Bronchial epithelial cell (primary cell): ENCODE measurements at regions not wholly inside any gene's neighbourhood (a gene's known extent, or its start where the extent isn't known, plus 50 kb on each side); places are given as distances from the start of the nearest gene placed in this dataset.
"Not testable (repeated sequence)": the region's sequence is repeated elsewhere in the genome, so short reads cannot be mapped to it uniquely, and the experiment has no call there.

Experiments used
- DNase-seq: peaks from one replicate; pipeline ENCODE4 v3.0.0-alpha.2; 2010; ENCODE audit warnings: low read depth
- FAIRE-seq: peaks from 2 replicates; lab custom pipeline; 2011; peaks lifted over from hg19 to GRCh38; lab: Jason Lieb, UNC
- H3K27me3 ChIP-seq: 2 replicates; pipeline ENCODE4 v1.5.1; 2011; ENCODE audit warnings: low read length; ENCODE audit not compliant: control insufficient read depth, insufficient read depth
- H3K36me3 ChIP-seq: 2 replicates; pipeline ENCODE4 v1.5.1; 2011; ENCODE audit warnings: low read length; ENCODE audit not compliant: control insufficient read depth, insufficient read depth
- H3K4me3 ChIP-seq: 2 replicates; pipeline ENCODE4 v1.5.1; 2011; ENCODE audit warnings: mild to moderate bottlenecking, low read depth, low read length, control low read depth
- TF ChIP-seq, protein P1 (sequence below): IDR thresholded peaks from 2 replicates; pipeline ENCODE4 v1.5.1; 2011; ENCODE audit warnings: mild to moderate bottlenecking, moderate library complexity, low read length, control low read depth, inconsistent platforms; ENCODE audit not compliant: insufficient read depth, severe bottlenecking

- TF ChIP-seq, protein P1, sequence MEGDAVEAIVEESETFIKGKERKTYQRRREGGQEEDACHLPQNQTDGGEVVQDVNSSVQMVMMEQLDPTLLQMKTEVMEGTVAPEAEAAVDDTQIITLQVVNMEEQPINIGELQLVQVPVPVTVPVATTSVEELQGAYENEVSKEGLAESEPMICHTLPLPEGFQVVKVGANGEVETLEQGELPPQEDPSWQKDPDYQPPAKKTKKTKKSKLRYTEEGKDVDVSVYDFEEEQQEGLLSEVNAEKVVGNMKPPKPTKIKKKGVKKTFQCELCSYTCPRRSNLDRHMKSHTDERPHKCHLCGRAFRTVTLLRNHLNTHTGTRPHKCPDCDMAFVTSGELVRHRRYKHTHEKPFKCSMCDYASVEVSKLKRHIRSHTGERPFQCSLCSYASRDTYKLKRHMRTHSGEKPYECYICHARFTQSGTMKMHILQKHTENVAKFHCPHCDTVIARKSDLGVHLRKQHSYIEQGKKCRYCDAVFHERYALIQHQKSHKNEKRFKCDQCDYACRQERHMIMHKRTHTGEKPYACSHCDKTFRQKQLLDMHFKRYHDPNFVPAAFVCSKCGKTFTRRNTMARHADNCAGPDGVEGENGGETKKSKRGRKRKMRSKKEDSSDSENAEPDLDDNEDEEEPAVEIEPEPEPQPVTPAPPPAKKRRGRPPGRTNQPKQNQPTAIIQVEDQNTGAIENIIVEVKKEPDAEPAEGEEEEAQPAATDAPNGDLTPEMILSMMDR, result no peak
- H3K4me3 ChIP-seq, result no peak overlapping the region
- DNase-seq (no peak), FAIRE-seq (no peak)
- no peaks in the 10 kb centered on the region for H3K27me3 ChIP-seq
- no peaks in the 10 kb centered on the region for H3K36me3 ChIP-seq
Measured at GRCh38 chr20:52001999-52002666, 189.4 kb downstream of the ZFP64 start.

GRCh38 chr20:51997281-51997936 is 194.2 kb downstream of the ZFP64 start:
- H3K4me3 ChIP-seq, FAIRE-seq, H3K27me3 ChIP-seq, H3K36me3 ChIP-seq, DNase-seq: not testable (repeated sequence)

GRCh38 chr20:51995551-51995951 is 193.2 kb upstream of the SALL4 start:
- no peak for FAIRE-seq

DNA sequence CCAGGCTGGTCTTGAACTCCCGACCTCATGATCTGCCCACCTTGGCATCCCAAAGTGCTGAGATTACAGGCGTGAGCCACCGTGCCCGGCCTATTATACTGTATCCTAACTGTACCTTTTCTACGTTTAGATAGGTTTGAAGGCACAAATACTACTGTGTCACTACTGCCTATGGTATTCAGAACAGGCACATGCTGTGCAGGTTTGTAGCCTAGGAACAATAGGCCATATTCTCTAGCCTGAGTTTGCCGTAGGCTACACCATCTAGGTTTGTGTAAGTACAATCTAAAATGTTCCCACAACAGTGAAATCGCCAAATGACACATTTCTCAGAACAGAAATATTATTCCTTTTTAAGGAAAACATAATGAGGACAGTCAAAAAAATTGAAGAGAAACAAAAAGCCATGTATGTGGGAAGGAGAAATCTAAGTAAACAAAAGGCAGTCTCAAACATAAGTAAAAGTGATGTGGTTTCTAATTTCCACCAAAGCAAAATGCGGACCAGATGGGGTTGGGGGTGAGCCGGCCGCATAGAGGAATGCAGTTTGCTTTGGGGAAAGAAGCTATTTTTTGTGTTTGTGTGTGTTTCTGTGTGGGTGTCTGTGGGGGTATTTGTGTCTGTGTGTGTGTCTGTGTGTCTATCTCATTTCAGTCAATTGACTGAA is 192.6 kb upstream of the SALL4 start:
- Histone ChIP-seq H3K36me3 (no peaks in the 10 kb centered on the region), H3K4me3 (no peak overlapping the region), H3K27me3 (no peaks in the 10 kb centered on the region)
- FAIRE-seq, result no peak
- no peak for DNase-seq
- TF ChIP-seq, protein P1, result no peak

More at GRCh38 chr20:51995551-51995951, 193.2 kb upstream of the SALL4 start:
- no peak for DNase-seq
- Histone ChIP-seq H3K36me3 (no peaks in the 10 kb centered on the region), H3K4me3 (no peak overlapping the region), H3K27me3 (no peaks in the 10 kb centered on the region)
- TF ChIP-seq, protein P1, result no peak

DNA sequence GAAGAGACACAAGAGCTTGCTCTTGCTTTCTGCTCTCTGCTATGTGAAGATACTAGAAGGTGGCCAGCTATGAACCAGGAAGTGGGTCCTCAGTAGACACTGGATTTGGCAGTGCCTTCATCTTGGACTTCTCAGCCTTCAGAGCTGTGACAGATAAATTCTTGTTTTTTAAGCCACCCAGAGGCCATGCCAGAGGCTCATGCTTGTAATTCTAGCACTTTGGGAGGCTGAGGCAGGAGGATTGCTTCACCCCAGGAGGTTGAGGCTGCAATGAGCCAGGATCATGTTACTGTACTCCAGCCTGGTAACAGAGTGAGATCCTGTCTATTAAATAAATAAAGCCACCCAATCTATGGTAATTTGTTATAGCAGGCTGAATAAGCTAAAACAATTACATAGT is 185.5 kb upstream of the SALL4 start:
- no peak for FAIRE-seq
- H3K27me3 ChIP-seq, result no peaks in the 10 kb centered on the region
- H3K36me3 ChIP-seq, result no peaks in the 10 kb centered on the region
- no peak for DNase-seq
- TF ChIP-seq, protein P1, result no peak
- no peak overlapping the region for H3K4me3 ChIP-seq

DNA sequence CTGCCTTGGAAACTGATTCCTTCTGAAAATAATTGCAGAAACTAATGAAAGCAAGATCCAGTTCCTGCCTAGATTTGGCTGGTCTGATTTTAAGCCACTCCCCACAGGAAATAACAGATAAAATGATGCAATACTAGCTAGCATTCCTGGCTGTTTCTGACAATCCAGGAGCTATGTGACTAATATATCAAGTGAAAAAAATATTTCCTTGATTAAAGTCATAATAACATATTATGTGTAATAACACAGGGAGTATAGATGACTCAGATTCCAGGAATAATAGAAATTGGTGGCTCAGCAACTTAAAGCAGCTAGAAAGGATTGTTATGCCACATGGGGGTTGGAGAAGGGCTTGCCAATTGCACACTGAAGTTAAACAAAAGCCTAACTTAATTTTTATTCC is 182.7 kb upstream of the SALL4 start:
- Histone ChIP-seq H3K27me3 (no peaks in the 10 kb centered on the region), H3K4me3 (no peak overlapping the region), H3K36me3 (no peaks in the 10 kb centered on the region)
- no peak for FAIRE-seq
- peak; percentile 98 for DNase-seq
- TF ChIP-seq, protein P1, result no peak
